Superior temporal gyrus (tissue), 1 donor: ENCODE measurements at regions not wholly inside any gene's neighbourhood (a gene's known extent, or its start where the extent isn't known, plus 50 kb on each side); places are given as distances from the start of the nearest gene placed in this dataset.
"Not testable (repeated sequence)": the region's sequence is repeated elsewhere in the genome, so short reads cannot be mapped to it uniquely, and the experiment has no call there.

Experiments used
- DNase-seq: peaks from one replicate; pipeline ENCODE4 v3.0.0-alpha.2; 2016; ENCODE audit errors: extremely low spot score

DNA sequence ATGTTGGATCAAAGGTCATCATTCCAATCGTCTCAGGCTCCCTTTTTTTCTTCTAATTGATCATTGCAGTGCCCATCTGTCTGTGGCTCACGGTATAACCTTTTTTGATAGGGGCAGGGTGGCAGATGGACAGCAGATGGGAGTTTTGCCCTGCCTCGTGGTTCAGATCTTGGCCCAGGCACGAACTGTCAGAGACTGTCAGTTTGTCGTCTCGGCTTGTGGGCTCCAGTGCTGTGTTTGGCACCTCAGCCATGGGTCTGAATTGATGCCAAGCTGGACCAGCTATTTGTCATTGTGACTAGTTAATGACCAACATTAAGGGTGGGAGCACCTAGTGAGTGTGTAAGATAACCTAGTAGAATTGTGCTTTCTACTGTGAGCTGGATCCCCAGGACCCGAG, 197.6 kb downstream of the PRL start:
- DNase-seq = no peak

GRCh38 chr6:22099923-22100322, 196.9 kb downstream of the PRL start:
- DNase-seq = no peak

DNA sequence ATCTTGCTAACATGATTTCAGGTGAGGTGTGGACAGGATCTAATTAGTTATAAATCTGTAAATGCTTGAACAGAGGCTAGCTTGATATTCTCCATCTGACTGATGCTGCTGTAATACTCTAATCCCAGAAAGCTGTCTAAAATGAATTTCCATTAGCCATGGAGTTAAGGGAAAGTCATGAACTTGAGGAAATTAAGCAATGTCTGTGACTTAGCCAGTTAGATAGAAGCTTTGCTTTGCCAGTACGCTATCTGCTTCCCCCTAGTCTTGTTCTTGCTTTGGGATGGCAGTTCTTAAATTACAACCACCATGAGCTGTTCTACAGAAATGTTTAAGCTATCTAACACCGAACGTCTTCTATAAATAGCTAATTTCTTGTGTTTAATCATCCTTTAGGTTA, 195.7 kb downstream of the PRL start:
- DNase-seq = no peak

DNA sequence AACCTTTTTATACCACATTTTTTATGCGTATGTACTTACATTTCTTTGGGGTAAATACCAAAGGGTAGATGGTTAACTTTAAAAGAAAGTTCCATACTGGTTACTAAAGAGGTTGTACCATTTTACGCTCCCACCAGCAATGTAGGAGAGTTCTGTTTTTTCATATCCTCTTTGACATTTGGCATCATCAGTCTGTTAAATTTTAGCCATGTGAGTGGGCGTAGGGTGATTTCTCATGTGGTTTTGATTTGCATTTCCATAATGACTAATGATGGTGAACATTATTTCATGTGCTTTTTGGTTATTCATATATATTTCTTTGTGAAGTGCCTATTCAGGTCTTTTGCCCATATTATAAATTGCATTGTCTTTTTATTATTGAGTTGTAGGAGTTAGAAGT, 194.2 kb downstream of the PRL start:
- DNase-seq = no peak

- no peak for DNase-seq
These were observed 190.4 kb downstream of the PRL start for GRCh38 chr6:22106451-22106850.

DNA sequence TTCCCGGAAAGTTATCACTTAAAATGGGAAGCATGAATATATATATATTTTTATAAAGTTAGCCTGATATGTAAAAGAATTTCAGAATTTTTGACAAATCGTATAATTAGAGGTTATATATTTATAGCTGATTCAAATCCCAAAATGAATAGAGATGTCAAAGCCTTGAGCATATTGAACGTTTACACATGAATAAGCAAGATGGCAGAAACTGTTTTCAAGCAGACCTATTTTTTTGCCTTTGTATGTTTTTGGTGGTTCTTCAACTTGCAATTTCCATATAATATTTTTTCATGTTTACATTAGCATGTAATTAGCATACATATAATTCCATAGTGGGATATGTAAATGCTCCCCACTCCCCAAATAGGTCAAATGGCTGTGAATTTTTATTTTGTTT, 189.9 kb downstream of the PRL start:
- DNase-seq = no peak

GRCh38 chr6:22108199-22108598, 188.6 kb downstream of the PRL start:
- no peak for DNase-seq

GRCh38 chr6:22110061-22110460, 186.8 kb downstream of the PRL start:
- no peak for DNase-seq

GRCh38 chr6:22112461-22112860, 184.4 kb downstream of the PRL start:
- no peak for DNase-seq

DNA sequence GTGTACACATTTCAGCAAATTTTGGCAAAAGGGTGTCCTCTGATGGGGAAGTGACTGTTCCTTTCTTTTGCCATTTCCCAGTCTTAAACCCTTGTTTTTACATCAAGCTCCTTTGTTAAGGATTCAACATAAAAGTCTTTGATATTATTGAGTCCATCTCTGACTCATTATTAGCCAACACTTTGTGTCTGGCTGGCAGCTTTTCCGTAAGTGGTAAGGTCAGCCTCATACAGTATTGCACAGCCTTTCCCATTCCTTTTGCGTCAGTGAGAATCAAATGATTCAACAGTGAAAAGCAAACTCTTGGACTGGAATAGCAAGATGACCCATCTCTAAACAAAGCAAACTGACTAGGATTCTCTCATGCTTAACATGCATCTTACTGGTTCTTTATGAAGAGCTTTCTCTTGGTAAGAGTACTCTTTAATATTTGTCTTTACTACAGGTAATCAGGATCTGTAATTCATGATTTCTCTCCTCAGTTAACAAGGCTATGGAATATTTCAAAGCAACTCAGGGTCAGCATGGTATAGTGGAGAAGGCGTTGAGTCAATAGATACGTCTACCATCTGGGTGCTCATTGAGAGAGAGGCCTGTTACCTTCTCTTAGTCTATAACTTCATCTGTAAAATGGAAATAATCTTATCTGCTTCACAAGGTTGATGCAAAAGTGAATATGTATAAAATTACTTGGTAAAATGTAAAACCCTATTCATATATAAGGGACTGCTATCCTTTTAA, 183.6 kb downstream of the PRL start:
- no peak for DNase-seq

GRCh38 chr6:22115559-22115958, 181.3 kb downstream of the PRL start:
- DNase-seq = no peak

GRCh38 chr6:22117631-22118030, 179.2 kb downstream of the PRL start:
- no peak for DNase-seq

GRCh38 chr6:22119500-22119899, 177.3 kb downstream of the PRL start:
- DNase-seq = no peak

DNA sequence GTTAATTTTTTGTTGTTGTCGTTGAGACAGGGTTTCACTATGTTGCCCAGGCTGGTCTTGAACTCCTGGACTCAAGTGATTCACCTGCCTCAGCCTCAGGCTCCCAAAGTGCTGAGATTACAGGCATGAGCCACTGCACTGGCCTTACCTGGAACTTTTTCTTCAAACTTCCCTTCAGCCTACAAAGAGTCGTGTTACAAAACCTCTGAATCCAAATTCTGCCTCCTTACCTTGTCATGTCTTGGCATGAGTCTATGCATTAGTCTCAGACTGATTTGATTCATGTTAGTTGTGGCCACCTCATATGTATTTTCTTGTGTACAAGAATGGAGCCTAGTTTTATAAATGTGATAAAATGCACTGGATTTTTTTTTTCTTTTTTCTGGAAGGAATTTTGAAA, 172.1 kb downstream of the PRL start:
- DNase-seq = no peak

- no peak for DNase-seq
These were observed 169.9 kb downstream of the PRL start for GRCh38 chr6:22126910-22127309.

DNA sequence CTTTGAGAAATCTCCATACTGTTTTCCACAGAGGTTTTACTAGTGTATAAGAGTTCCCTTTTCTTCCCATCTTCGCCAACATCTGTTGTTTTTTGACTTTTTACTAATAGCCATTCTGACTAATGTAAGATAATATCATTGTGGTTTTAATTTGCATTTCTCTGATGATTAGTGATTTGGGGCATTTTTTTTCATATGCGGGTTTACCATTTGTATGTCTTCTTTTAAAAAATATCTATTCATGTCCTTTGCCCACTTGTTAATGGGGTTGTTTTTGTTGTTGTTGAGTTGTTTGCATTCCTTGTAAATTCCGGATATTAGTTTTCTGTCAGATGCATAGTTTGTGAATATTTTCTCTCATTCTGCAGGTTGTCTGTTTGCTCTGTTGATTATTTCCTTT, 167.1 kb downstream of the PRL start:
- no peak for DNase-seq

- no peak for DNase-seq
These were observed 164.2 kb downstream of the PRL start for GRCh38 chr6:22132656-22133055.

DNA sequence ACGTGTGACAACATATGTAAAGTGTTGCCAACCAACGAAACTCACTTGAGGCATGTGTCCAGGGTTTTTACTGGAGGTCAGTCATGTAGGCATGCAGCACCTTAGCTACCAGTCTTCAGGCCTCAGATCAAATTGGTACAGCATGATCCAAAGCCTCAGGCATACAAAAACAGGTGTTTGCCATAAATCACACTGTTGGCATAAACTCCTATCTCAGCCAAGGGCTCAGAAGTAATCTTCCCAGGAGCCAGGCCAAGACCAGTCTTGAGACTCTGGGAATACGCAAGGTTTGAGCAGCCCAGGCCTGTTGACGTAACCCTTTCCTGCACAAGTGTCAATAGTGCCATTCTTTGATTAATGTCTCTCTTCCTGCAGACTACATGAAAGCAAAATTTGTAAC, 163.5 kb downstream of the PRL start:
- no peak for DNase-seq

DNA sequence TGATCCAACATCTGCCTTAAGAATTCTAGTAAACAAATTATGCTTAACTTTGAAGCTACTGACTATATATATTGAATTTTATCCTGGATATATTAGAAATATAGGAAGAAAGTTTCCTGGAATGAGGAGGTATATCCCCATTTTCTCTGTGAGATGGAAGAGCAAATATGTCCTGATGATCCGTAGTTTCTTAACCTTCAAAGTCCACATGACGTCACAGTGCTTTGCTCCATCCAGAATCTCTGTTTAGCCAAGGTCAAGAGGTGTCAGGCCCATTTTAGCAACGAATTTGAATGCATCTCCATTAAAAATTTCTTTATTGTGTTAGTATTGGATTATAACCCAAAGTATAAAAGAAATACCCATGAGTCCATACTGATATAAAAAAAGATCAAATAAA, 162.5 kb downstream of the PRL start:
- no peak for DNase-seq

- no peak for DNase-seq
These were observed 161.4 kb downstream of the PRL start for GRCh38 chr6:22135395-22135794.

GRCh38 chr6:22140736-22141135, 156.1 kb downstream of the PRL start:
- not testable (repeated sequence) for DNase-seq

- DNase-seq = no peak
These were observed 155.5 kb downstream of the PRL start for GRCh38 chr6:22141241-22141745.

DNA sequence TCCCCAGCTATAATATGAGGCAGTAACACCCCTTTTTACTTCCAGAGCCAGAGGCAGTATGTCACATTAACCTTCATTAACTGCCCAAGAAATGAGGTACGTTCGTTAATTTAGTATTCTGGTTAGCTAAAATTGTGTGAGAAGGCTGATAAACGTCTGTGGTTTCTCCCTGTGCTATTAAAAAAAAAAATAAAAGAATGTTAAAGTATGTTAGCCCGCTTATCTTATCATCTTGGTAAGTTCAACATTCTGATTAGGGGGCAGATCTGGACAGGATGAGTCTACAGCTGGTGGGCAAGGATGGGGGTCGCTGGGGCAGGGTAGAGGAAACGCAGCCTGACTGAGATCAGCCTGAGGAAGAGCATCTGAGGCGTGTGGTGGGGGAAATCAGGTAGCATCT, 154.0 kb downstream of the PRL start:
- no peak for DNase-seq

DNA sequence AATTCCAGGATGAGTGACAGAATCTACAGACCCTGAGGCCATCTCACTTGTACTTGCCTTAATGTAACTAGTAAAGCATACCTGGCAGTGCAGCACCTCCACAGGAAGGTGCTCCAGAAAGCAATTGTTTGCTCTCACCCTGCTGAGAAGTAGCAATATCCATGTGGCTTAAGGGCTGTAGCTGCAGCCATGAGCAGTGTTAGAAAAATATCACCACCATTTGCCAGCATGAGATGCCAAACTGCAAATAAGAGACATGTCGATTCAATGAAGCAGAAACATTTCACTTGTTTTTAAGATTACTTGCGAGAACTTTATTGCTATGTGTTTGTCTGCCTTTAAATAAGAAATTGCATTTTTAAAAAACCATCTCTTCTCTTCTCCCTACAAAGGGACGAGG, 151.5 kb downstream of the PRL start:
- DNase-seq = no peak
